ENCODE measurements at regions not wholly inside any gene's neighbourhood (a gene's known extent, or its start where the extent isn't known, plus 50 kb on each side); places are given as distances from the start of the nearest gene placed in this dataset.
"Not testable (repeated sequence)": the region's sequence is repeated elsewhere in the genome, so short reads cannot be mapped to it uniquely, and the experiment has no call there.

DNA sequence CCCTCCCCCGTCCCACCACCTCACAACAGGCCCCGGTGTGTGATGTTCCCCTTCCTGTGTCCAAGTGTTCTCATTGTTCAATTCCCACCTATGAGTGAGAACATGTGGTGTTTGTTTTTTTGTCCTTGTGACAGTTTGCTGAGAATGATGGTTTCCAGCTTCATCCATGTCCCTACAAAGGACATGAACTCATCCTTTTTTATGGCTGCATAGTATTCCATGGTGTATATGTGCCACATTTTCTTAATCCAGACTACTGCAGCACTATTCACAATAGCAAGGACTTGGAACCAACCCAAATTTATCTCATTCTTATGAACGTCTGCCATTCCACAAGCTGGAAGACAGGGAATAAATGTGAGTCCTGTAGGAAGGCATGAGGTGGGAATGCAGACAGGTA is 79.6 kb upstream of the SLC6A11 start:
- DNase-seq (ENCODE audit: low read depth in 2 of 2) = not testable (repeated sequence)

DNA sequence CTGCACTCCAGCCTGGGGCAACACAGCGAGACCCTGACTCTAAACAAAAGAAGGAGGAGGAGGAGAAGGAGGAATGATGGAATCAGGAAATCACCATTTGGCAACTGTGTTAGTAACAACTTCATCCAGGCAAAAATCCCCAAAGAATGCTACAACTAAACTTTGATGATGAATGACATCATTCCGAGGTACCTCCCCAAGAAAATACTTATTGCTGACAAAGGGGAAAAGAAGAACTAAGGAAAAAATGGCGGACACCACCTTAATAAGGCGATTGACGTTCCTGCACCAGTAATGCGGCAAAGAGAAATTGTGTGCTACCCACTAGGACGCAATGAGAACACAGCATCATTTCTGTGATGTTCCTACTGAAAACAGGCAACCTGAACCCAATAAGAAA is 78.2 kb upstream of the SLC6A11 start:
- DNase-seq (ENCODE audit: low read depth in 2 of 2) = no peak

DNA sequence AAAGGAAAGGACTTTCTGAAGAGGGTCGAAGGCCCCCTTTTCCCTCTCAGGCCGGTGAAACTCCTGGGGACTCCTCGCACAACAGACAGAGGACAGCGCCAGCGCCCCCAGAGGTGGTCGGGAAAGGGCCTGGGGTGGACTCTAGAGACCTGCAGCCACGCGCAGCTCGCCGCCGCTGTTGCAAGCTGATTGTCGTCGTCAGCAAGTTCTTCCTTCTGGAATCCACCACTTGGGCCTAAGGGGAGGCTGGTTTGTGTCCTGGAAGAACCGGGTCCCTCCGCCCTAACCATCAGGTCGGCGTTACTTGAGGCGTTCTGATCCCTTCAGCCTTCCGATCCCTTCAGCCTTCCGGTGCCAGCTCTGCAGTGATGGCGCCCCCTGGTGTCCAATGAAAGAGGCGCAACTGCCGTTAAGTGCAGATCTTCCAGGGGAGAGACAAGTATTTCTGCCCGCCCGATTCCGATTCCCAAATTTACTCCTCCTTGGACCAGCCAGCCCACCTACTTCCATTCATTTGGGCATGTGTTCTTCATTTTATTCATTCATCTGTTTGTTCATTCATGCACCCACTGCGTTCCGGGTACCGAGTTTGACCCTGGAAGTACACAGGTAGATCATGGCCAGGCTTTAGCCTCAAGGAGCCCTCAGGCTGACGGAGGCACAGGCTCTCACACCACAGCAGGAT is 77.2 kb upstream of the SLC6A11 start:
- peak; percentile 36 to 69 for DNase-seq (ENCODE audit: low read depth in 2 of 2)

DNA sequence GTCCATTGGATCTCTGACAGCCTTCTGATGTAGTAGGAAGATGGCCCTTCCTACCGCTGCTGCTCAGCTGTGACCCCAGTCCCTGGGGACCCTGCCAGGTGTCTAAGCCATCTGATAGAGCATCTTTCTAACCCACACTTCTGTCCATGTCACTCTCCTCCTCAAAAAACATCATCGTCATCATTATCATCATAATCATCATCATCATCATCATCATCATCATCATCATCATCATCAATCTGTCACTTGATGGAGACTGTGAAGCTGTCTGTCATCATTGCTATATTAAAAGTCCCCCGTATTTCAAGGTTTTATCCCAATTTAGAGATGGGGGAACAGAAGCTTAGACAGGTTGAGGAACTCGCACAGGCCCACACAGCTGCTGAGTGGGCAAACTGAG is 75.1 kb upstream of the SLC6A11 start:
- no peak for DNase-seq (ENCODE audit: low read depth in 2 of 2)

DNA sequence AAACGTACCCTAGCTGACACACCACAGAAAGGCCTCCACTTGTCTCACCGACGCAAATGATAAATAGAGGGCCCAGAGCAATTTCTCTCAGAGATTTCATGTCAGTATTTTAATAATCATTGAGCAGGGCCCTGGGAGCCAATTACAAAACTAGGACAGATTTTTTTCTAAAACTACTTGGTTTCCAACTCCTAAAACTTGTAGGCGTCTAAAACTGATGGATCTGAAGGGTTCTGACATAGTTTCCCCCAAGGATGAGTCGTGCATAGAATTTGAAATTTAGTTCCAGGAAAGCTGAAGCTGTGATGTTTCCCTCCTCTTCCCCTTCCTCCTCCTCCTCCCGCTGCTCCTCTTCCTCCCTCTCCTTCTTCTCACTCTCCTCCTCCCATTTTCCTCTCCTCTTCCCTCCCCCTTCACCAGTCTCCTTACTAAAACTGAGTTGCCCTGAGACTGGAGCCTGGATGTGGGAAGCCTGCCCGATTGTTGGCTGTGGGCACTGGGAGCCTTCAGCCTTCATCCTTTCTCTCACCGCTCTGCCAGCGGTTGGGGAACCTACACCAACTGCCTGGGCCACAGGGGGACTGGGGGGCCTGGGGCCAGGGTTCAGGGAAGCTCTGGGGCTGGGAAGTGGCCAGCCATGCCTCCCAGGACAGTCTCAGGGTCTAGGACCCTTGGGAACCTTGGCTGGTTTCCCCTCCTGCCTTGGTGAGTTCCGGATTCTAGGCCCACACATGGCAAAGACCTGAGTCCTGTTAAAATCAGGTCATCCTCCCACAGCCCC is 73.9 kb upstream of the SLC6A11 start:
- no peak for DNase-seq (ENCODE audit: low read depth in 2 of 2)

DNA sequence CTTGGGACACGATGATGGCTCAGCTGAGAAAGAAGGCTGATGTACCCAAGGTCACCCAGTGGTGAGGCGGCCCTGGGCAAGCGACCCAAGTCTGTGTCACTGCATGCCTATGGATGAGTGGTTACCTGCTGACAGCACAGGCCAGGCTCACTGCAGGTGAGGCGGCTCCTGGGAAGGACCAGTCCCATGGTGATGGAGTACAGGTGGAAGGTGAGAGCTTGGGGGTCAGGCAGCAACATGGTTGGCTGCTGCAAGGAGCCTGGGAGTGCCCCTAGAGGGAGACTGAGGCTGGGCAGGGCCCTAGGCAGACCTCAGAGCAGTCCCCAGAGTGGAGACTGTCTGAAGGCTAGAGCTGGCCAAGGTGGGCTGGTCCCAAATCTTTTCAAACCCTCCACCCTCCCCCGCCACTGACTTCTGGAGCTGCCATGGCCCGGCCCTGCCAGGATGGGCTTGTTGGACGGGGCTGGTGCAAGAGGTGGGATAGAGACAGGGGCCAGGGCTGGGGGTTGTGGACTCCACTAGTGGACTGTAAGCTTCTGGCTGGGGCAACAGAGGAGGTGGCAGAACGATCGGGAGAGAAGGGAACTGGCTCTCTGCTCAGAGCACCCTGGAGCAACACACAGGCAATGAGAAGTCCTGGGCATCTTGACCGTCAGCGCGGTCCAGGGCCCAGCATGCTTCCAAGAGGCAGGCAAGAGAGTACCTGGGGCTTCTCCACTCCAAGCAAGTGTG is 72.5 kb upstream of the SLC6A11 start:
- no peak for DNase-seq (ENCODE audit: low read depth in 2 of 2)

DNA sequence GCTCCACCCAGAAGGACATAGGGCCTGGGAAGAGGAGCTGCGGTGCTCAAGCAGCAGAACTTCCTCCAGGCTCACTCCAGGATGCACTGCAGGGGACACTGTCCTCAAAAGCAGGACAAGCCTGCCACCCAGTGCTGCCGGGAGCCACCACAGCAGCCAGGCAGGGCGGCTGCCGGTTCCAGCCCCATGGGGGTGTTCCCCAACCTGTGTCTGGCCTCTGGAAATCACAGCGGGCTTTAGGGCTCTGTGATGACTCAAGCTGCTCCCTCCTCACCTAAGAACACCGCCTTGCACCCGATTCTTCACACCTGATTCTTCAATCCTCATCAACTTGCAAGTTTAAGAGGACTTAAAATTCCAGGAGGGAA is 71.9 kb upstream of the SLC6A11 start:
- DNase-seq (ENCODE audit: low read depth in 2 of 2) = no peak

DNA sequence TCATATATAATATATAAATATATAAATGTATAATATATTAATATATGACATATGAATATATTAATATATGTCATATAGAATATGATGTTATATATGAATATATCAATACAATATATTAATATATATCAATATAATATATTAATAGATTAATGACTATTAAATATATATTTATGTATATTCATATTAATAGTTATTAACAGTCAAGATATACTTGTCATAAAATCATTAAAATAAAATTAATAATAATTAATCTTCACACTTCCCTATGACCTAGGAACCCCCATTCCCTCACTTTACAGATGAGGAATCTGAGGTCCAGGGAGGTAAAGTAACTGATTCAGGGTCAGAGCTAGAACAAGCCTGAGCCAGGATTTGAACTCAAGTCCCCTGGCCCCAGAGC is 70.6 kb upstream of the SLC6A11 start:
- no peak for DNase-seq (ENCODE audit: low read depth in 2 of 2)

DNA sequence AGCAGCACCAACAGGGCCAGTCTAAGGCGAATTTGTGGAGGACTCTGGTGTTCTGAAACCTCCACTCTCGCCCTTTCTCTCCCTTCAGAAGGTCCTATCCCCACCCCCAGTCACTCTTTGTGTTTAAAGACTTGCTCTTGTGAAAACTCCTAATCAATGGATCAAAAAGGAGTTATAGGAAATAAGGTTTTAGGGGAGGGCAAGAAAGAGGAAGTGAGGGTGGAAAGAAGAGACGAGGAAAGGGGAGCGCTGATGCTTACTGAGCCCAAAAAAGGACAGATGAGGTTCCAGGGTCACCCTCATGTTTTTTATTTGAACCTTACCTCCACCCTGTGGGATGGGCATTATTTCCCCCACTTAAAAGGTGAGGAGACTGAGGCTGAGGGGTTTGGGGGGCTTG is 70.0 kb upstream of the SLC6A11 start:
- DNase-seq (ENCODE audit: low read depth in 2 of 2) = no peak

DNA sequence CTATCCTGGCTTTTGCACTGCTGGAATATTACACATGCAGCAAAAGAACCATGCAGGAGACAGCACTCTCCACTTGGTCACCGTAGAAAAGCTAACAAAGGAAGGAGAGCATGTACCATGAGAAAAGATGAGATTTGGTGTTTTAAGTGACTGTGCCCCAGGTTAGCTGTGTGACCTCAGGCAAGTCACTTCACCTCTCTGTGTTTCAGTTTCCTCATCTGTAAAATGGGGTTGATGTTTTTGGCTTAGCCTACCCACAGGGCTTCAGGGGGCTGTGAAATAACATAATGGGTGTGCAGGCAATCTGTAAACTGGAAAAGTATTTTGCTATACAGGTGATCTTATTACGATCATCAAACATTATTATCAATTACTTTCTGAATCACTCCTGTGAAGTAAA is 69.3 kb upstream of the SLC6A11 start:
- no peak for DNase-seq (ENCODE audit: low read depth in 2 of 2)

DNA sequence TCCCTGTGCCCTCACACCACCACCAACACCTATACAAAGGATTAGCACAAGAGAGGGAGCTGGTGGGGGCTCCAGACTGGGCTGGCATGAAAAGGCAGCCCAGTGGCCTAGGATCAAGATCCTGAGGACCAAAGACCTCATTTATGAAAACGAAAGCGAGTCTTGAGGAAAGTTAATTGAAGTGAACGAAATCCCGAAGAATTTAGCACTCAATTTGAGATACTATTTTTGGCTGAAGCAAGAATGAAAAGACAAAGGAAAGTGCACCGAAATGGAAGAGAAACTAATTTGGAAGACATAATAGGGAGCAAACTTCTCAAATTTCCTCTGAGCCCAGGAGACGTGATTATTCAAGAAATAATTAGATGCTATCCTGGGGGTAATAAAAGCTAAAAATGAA is 68.7 kb upstream of the SLC6A11 start:
- no peak for DNase-seq (ENCODE audit: low read depth in 2 of 2)

DNA sequence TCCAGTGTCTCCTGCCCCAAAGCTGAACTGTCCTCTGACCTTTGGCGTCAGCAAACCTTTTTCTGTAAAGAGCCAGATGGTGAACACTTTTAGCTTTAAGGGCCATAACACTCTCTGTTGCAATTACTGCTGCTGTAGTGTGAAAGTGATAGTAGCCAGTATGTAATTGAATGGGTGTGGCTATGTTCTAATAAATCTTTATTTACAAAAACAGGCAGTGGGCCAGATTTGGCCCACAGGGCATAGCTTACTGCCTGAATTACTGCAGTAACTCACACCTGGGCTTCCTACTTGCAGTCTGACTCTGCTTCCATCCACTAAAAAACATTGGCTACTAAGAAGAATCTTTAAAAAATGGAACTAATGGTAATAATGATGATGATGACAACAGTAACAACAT is 68.0 kb upstream of the SLC6A11 start:
- DNase-seq (ENCODE audit: low read depth in 2 of 2) = no peak

DNA sequence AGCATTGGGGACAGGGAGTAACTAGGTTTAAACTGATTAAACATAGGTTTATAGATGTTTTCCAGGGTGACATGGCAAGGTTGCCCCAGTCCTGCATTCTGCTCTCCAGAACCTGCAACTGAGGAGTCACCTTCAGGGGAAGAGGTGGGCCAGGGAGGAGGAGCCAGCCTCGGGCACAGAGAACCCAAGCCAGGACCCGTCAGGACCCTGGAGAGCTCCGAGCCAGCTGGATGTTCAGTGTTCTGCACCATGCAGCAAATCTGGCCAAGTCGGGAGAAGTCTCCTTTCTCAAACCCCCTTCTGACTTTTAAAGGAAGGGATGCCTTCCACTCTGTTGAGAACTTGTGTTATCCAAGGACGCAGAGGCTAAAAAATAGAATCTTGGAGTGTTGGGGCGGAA is 62.1 kb upstream of the SLC6A11 start:
- no peak for DNase-seq (ENCODE audit: low read depth in 2 of 2)

DNA sequence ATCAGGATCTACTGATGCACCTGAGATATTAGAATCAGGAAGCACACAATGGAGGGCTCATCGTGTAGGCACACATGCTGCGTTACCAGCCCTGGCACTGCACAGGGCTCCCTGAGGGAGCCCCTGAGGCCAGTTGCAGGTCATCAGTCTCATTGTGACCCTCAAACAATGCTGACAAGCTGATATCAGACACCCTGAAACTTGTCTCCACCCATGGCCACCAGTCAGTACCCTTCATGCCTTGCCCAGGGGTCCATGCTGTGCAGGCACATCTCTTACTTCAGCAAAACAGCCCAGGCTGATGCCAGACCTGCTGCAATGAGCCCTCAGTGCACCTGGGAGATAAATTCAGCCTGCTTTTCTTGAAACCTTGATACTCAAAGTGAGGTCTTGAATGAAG is 59.5 kb upstream of the SLC6A11 start:
- DNase-seq (ENCODE audit: low read depth in 2 of 2) = no peak

DNA sequence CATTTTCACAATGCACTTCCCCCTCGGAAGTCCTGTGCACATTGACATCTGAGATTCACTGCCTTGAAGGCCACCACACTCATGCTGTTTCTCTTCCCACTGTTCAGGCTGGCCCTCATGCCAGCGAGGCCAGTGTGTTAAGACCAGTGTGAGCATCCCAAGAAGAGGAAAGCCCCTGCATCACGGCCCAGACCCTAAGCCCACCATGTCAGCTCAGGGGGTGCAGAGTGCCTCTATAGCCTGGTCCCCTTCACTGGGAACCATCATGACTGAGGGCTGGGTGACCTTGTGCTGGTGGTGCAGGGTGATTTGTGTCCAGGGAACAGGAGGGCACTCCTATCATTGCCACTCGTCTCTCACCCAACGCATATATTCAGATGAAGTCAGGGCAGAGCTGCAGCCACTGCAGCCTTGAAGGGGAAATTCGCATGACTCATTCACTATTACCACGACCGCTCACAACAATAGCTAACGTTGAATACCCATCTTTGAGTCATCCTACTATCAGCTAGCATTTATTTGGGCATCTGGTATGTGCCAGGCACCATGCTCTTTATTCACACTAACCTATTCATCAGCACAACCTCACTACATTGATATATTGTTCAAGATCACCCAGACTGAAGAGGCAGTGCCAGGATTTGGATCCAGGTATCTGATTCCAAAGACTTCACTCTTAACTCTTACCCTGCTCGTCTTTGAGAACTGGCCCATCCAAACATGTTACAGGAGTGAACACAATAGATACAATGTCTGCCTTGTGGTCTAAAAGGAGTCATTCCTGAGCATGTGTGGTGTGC is 58.8 kb upstream of the SLC6A11 start:
- no peak for DNase-seq (ENCODE audit: low read depth in 2 of 2)

DNA sequence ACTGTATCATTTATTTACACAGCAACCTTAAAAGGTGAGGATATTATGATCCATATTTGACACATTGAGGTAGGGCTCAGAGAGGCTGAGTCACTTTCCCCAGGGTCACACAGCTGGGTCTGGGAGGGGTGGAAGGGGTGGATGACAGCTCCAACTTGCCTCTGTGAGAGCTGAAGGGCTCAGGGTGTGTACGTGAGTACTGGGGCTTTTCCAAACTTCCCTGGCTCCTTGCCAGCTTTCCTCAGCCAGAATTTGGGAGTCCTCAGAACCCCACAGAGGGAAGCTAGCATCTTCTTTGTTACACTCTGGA is 58.3 kb upstream of the SLC6A11 start:
- DNase-seq (ENCODE audit: low read depth in 2 of 2) = peak in 1 of 2 donors; percentile 24

DNA sequence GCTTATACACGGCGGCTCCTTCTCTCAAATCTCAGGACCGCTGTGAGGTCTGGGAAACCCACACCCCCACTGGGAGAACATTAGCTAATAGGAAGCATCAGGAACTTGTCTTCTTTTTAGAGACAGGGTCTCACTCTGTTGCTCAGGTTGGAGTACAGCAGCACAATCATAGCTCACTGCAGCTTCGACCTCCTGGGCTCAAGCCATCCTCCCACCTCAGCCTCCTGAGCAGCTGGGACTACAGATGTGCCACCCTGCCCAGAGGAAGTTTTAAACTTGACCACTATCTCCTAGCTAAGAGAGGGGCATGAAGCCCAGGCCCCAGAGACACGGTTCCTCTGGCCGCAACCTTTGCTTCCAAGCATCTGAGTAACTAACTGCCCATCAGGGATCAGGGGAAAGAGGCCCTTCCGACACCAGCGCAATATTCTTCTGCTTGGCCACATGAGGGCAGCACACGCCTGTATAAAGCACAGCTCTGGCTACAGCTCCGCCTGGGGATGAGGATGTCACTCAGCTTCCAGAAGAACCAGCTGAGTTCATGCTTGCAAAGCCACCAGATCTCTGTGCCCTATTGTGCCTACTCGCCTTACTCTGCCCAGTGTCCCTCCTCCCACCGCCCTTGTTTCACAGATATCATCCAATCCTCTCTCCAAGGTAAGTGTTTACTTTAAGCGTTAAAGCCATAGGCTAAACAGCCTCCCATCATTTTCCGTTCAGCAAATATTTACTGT is 57.6 kb upstream of the SLC6A11 start:
- DNase-seq (ENCODE audit: low read depth in 2 of 2) = no peak

DNA sequence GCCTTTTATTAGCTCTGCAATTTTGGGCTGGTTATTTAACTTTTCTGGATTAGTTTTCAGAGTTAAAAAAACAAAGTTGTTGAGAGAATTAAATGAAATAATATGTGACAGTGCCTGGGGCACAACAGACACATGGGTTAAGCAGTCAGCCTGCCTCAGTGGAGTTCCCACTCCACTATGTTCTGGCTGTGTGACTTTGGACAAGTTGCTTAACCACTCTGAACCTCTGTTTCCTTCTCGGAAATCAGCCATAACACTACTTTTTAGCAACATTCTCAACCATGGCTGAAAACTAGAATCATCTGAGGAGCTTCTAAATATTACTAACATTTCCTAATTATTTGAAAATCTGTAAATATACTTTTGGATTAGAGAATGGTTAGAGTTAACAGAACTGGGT is 56.5 kb upstream of the SLC6A11 start:
- no peak for DNase-seq (ENCODE audit: low read depth in 2 of 2)

DNA sequence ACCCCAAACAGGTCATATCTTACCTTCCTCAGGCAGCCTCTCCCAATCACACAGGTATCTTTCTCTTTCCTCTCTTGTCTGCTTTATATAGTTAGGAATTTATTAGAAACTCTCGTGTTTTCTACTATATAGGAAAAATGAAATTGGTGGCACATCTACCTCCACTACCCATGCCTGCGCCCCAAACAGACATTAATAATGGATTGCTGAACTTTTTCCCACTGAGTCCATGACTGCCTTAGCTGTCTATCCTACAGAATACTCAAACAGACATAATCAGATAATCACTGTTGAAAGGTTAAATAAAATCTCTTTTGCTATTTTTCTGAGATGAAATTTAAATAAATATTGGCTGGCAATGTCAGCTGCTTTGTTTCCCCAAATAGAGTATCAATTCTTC is 55.8 kb upstream of the SLC6A11 start:
- no peak for DNase-seq (ENCODE audit: low read depth in 2 of 2)

DNA sequence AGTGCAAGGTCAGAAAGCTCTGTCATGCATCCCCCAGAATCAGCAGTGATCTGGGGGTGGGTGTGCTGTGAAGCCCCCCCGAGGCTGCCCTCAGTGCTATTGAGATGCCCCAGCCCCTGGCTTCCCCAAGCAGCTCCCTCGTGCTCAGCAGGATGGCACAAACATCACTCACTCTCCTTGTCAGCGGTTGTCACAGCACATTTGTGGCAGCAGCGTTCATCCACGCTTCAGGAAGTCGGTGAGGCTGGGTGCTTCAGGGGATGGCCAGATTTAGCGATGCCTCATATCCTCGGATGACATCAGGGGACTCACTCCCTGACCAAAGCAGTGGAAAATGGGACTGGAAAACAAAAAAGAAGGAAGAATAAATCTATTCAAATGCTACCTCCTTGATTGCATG is 54.4 kb upstream of the SLC6A11 start:
- DNase-seq (ENCODE audit: low read depth in 2 of 2) = no peak

DNA sequence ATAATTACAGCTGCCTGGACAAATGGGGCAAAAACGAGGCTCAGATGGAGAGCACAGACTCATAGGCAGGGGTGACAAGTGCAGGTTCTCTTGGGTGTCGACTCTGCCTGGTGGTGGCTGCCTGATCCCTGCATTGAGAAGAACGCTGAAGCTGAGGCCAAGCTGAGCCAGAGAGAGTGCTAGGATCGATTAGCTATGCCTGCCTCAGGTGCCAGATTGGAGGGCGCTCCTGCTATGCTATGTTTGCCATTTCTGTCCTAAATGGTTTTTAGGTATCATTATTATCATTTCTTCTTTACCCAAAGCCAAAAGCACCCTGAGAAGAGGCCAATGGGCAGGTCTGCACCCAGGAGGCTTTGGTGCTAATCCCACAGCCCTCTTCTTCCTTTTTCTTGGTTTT is 53.9 kb upstream of the SLC6A11 start:
- no peak for DNase-seq (ENCODE audit: low read depth in 2 of 2)

All from stimulated activated CD4-positive, alpha-beta T cell treated with anti-CD3 and anti-CD28 coated beads, Interleukin-15, amount 100 ng/mL, for 48 hours (primary cell).